ENCODE measurements at regions not wholly inside any gene's neighbourhood (a gene's known extent, or its start where the extent isn't known, plus 50 kb on each side); places are given as distances from the start of the nearest gene placed in this dataset.

DNA sequence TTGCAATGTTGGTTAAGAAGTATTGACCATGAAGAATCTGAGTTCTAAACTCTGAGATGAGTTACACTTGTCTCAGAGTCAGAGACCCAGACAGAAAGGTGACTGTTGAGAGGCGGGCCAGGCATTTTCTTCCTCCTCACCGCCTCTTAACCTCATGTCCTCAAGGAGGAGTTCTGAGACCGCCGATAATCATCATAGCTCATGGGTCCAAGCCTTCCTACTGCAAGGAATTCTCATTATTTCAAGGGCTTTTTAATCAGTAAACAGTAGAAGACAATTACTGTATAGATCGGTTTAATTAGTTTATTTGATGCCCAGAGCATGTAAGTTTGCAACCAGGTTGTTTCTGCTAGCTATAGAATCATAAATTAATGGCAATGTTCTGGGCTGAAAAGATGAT is 382.4 kb upstream of the MMS22L start:
- TF ChIP-seq POLR2A (IDR thresholded peaks at IDR 0.05) = no peak
- TF ChIP-seq, protein P1, sequence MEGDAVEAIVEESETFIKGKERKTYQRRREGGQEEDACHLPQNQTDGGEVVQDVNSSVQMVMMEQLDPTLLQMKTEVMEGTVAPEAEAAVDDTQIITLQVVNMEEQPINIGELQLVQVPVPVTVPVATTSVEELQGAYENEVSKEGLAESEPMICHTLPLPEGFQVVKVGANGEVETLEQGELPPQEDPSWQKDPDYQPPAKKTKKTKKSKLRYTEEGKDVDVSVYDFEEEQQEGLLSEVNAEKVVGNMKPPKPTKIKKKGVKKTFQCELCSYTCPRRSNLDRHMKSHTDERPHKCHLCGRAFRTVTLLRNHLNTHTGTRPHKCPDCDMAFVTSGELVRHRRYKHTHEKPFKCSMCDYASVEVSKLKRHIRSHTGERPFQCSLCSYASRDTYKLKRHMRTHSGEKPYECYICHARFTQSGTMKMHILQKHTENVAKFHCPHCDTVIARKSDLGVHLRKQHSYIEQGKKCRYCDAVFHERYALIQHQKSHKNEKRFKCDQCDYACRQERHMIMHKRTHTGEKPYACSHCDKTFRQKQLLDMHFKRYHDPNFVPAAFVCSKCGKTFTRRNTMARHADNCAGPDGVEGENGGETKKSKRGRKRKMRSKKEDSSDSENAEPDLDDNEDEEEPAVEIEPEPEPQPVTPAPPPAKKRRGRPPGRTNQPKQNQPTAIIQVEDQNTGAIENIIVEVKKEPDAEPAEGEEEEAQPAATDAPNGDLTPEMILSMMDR (IDR thresholded peaks at IDR 0.05) = no peak
